Dermis blood vessel endothelial cell (primary cell): ENCODE measurements at regions not wholly inside any gene's neighbourhood (a gene's known extent, or its start where the extent isn't known, plus 50 kb on each side); places are given as distances from the start of the nearest gene placed in this dataset.

Experiments
- DNase-seq: peaks from one replicate; pipeline ENCODE4 v3.0.0; 2010

- no peak for DNase-seq
These were observed 124.7 kb upstream of the VSTM2B start for GRCh38 chr19:29400917-29401711.

- no peak for DNase-seq
These were observed 123.9 kb upstream of the VSTM2B start for GRCh38 chr19:29401712-29402421.

- no peak for DNase-seq
These were observed 123.2 kb upstream of the VSTM2B start for GRCh38 chr19:29402563-29402962.

- DNase-seq, result no peak
These were observed 121.8 kb upstream of the VSTM2B start for GRCh38 chr19:29404015-29404414.

- no peak for DNase-seq
These were observed 120.7 kb upstream of the VSTM2B start for GRCh38 chr19:29404951-29405727.

- DNase-seq, result no peak
These were observed 120.1 kb upstream of the VSTM2B start for GRCh38 chr19:29405728-29405995.

GRCh38 chr19:29409076-29409862 lies 116.5 kb upstream of the VSTM2B start:
- no peak for DNase-seq

GRCh38 chr19:29410601-29411000 lies 115.2 kb upstream of the VSTM2B start:
- no peak for DNase-seq

- DNase-seq, result no peak
These were observed 114.6 kb upstream of the VSTM2B start for GRCh38 chr19:29411113-29411581.

GRCh38 chr19:29413435-29413834 lies 112.4 kb upstream of the VSTM2B start:
- no peak for DNase-seq

- DNase-seq, result no peak
These were observed 110.3 kb upstream of the VSTM2B start for GRCh38 chr19:29415507-29415906.

- no peak for DNase-seq
These were observed 108.7 kb upstream of the VSTM2B start for GRCh38 chr19:29417048-29417447.

GRCh38 chr19:29418201-29418600 lies 107.6 kb upstream of the VSTM2B start:
- DNase-seq, result no peak

- DNase-seq, result no peak
These were observed 105.7 kb upstream of the VSTM2B start for GRCh38 chr19:29420065-29420464.

- DNase-seq, result no peak
These were observed 105.2 kb upstream of the VSTM2B start for GRCh38 chr19:29420482-29421195.

- DNase-seq, result no peak
These were observed 104.6 kb upstream of the VSTM2B start for GRCh38 chr19:29421196-29421545.

- no peak for DNase-seq
These were observed 103.7 kb upstream of the VSTM2B start for GRCh38 chr19:29422047-29422446.

- DNase-seq, result no peak
These were observed 103.2 kb upstream of the VSTM2B start for GRCh38 chr19:29422486-29423085.

GRCh38 chr19:29428071-29428470 lies 97.7 kb upstream of the VSTM2B start:
- no peak for DNase-seq

GRCh38 chr19:29429021-29429420 lies 96.8 kb upstream of the VSTM2B start:
- no peak for DNase-seq

GRCh38 chr19:29429581-29429980 lies 96.2 kb upstream of the VSTM2B start:
- DNase-seq, result no peak

GRCh38 chr19:29431332-29431731 lies 94.5 kb upstream of the VSTM2B start:
- no peak for DNase-seq
